IMR-90 (cell line): ENCODE measurements at regions not wholly inside any gene's neighbourhood (a gene's known extent, or its start where the extent isn't known, plus 50 kb on each side); places are given as distances from the start of the nearest gene placed in this dataset.

Experiments
- BHLHE40 ChIP-seq: fragments of 150-350 bp; IDR thresholded peaks from 2 replicates; pipeline ENCODE4 v1.6.1; 2016; ENCODE audit warnings: mild to moderate bottlenecking, low read depth, low read length
- CEBPB ChIP-seq: IDR thresholded peaks from 2 replicates; pipeline ENCODE4 v1.6.1; 2012; ENCODE audit warnings: low read depth, low read length, improper control_type of control experiment
- CHD1 ChIP-seq: IDR thresholded peaks from 2 replicates; pipeline ENCODE4 v1.6.1; 2012; ENCODE audit warnings: low read depth, low read length, improper control_type of control experiment
- CTCF ChIP-seq: conservative IDR thresholded peaks from 2 replicates; pipeline ENCODE4 v1.5.1; 2012; ENCODE audit warnings: mild to moderate bottlenecking, low read depth, low read length, improper control_type of control experiment
- ELK1 ChIP-seq: fragments of 150-350 bp; IDR thresholded peaks from 2 replicates; pipeline ENCODE4 v1.6.1; 2016; ENCODE audit warnings: low read depth, mild to moderate bottlenecking, low read length, moderate library complexity, borderline replicate concordance
- MAFK ChIP-seq: IDR thresholded peaks from 2 replicates; pipeline ENCODE4 v1.6.1; 2012; ENCODE audit warnings: low read depth, low read length, improper control_type of control experiment
- MAZ ChIP-seq: IDR thresholded peaks from 2 replicates; pipeline ENCODE4 v1.6.1; 2012; ENCODE audit warnings: low read depth, mild to moderate bottlenecking, low read length, improper control_type of control experiment, moderate library complexity, borderline replicate concordance
- POLR2A ChIP-seq: IDR thresholded peaks from 2 replicates; pipeline ENCODE4 v1.6.1; 2012; ENCODE audit warnings: mild to moderate bottlenecking, low read depth, low read length
- RCOR1 ChIP-seq: IDR thresholded peaks from 2 replicates; pipeline ENCODE4 v1.6.1; 2012; ENCODE audit warnings: mild to moderate bottlenecking, low read length, improper control_type of control experiment; ENCODE audit not compliant: insufficient replicate concordance
- RFX5 ChIP-seq: IDR thresholded peaks from 2 replicates; pipeline ENCODE4 v1.8.0; 2012; ENCODE audit warnings: low read depth, mild to moderate bottlenecking, low read length, moderate library complexity
- SMC3 ChIP-seq: fragments of 150-350 bp; IDR thresholded peaks from 2 replicates; pipeline ENCODE4 v1.6.1; 2016; ENCODE audit warnings: low read depth, mild to moderate bottlenecking, antibody characterized with exemption, low read length, moderate library complexity
- USF2 ChIP-seq: fragments of 150-350 bp; IDR thresholded peaks from 2 replicates; pipeline ENCODE4 v1.6.1; 2017; ENCODE audit warnings: mild to moderate bottlenecking, antibody characterized with exemption, low read length, low read depth

- TF ChIP-seq CTCF = no peak
- no peak for TF ChIP-seq RFX5
- TF ChIP-seq SMC3 = no peak
- no peak for TF ChIP-seq BHLHE40
- TF ChIP-seq POLR2A = no peak
- no peak for TF ChIP-seq MAZ
- no peak for TF ChIP-seq RCOR1
- TF ChIP-seq ELK1 = no peak
- no peak for TF ChIP-seq CEBPB
- TF ChIP-seq USF2 = no peak
- no peak for TF ChIP-seq MAFK
- no peak for TF ChIP-seq CHD1
These were observed 86.0 kb downstream of the DTWD1 start for GRCh38 chr15:49706805-49707204.
